GM21529 (cell line): ENCODE measurements at regions not wholly inside any gene's neighbourhood (a gene's known extent, or its start where the extent isn't known, plus 50 kb on each side); places are given as distances from the start of the nearest gene placed in this dataset.

ENCODE experiments used
- ATAC-seq: cut with Tn5 transposase; IDR thresholded peaks from one replicate; pipeline ENCODE4 v1.9.1; 2021; ENCODE audit not compliant: unreplicated experiment

GRCh38 chr13:100817928-100818327, 143.3 kb upstream of the TMTC4 start:
- no peak for ATAC-seq

- no peak for ATAC-seq
Measured at GRCh38 chr13:100815476-100816046, 141.0 kb upstream of the TMTC4 start.

- ATAC-seq: no peak
Measured at GRCh38 chr13:100812982-100813584, 138.5 kb upstream of the TMTC4 start.

GRCh38 chr13:100811928-100812327, 137.3 kb upstream of the TMTC4 start:
- no peak for ATAC-seq

DNA sequence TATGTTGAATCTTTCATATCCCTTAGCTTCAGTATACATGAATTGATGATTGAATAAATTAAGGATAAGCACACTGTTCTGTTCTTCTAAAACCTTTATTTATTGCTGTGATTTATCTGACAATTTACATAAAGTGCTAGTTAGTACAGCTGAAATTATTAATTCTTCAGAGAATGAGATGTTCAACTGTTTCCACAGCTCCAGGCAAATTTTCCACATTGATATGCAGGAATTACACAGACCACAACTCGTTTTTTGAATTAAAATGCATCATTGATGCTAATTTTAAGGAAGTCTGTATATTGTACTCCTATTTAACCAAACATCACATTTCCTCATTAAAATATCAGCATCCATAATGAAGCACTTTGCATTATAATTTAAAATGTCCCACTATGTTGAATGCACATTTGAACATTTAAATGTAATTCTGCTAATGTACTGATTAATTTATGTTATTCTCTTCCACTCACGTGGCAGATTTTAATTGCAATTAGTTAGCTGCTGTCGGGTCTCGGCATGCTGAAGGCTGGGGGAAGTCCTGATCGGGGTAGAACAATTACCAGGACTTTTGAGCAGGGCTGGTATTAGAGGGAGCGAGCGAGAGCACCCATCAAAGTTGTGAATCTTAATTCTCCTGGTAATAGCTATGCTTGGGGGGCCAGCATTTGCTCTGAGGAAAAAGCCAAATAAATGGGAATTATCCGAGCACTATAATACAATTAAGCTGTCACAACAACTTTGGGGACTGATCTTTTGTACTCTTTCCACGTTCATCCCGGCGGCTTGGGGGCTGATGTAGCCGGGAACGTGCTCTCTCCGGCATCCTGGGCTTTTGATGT, 136.7 kb upstream of the TMTC4 start:
- no peak for ATAC-seq

DNA sequence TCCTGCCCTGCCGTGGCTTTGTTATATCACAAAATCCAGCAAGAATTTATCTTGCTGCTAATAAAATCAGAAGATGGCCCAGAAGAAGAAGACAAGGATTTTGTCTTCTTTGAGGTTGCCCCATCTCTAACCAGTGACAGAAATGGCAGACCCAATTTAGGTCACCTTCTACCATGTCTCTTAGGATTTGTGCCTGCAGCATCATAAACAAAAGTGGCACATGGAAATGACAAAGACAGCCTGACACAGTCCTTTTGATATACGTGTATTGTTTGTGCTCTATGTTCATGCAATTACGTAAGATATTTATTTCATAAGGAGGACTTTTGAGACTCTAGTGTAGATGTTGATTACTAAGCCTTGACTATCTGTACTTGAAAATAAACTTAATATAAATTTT, 135.9 kb upstream of the TMTC4 start:
- ATAC-seq: no peak

DNA sequence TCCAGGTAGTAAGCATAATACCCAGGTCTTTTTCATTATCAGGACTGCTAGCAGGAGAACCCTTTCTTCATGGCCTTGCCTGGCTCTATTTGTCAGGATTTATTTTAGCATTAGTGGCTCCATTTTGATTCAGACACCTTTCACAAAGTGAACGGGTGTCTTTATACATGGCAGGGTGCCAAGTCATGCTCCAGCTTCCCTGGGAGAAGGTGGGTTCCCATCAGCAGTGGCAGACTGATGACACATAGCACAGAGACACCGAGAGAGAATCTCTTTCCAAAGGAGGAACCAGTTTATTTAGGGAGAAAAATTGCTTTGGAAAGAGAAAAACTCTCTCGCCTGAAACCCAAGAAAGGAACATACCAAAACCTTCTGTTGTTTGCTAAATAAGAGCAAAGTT, 135.3 kb upstream of the TMTC4 start:
- no peak for ATAC-seq

DNA sequence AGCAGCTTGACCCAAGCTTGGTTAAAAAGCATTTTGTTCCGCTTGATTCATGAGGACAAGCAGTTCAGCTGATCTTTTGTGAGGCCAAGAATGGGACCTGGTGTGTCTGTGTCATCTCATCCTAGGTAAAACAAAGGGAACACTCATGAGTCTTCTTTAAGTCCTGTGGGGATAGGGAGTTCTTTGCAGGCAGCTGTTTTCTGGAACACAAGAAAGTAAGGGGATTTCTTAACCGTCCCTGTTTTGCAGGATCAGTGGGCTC, 134.5 kb upstream of the TMTC4 start:
- ATAC-seq: no peak

DNA sequence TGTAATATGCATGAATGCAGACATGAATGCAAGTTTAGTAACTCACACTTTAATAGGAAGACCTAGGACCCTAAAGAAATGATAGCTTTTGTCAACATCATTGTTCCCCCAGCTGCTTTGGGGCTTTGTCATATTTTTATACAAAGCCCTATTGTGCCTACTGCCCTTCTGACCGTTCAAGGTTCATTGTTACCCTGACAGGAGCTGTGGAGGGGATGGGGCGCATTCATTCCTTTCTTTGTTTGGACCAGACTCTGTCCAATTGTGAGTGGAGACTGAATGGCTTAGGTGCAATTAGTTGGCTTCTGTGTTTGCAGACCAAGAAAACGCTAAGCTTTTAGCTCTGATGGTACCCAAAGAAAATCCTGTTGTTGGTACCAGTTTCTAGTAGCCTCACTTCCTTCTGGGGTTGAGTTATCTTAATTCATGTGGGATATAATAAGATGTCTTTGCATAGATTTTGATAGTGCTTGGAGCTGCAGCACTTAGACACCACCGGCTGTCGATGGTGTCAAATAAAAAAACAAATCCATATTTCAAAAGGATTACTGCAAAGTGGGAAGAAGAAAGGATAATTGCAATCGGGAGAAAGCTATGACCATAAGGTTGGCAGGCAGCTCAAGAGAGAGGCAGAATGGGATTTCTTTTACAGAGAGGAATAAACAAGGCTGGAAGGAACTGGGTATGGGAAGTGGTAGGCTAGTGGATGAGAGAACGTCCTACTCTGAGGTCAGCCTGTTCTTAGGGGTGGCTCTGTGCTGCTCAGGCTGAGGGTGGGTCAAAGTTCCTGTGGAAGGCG, 133.9 kb upstream of the TMTC4 start:
- ATAC-seq: no peak

DNA sequence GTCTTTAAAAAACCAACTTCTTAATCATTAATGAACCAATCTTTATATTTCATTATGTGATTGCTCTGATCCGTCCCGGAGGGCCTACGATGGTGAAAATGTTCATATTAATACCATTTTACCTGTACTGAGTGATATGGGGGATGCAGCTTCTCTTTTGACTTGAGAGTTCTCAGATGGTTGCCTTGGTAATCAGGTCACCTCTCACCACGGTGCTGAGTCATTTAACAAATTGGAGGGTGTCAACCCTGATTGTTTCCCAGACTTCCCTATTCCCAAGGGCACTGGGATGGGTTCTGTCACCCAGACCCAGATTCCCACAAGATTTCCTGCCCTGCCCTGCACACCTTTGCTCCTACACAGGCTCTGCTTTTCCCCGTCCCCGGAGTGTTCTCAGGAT, 128.5 kb upstream of the TMTC4 start:
- ATAC-seq: no peak

- no peak for ATAC-seq
Measured at GRCh38 chr13:100800283-100800875, 125.8 kb upstream of the TMTC4 start.

DNA sequence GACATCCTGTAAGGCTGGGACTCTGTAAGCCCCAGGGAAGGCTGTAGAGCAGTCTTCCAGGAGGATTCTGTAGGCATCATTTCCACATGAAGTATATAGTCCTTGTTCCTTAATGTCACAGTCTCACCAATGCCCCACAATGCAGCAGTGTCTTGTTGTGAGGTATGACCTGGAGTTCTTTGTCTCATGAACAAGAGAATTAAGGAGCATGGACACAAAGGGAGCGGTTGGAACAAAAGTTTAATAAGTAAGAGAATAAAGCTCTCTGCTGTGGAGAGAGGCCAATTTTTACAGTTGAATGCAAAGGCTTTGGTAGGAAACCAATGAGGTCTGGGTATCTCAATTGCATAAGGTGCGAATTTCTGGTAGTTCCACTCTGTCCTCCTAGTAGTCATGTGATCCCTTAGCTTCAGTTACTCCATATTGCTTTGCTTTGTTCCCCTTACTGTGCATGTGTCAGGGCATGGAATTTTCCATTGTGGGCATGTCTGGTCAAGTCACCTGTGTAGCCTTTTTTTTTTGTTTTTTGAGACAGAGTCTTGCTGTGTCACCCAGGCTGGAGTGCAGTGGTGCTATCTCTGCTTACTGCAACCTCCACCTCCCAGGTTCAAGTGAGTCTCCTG, 124.3 kb upstream of the TMTC4 start:
- ATAC-seq: no peak

GRCh38 chr13:100797921-100798320, 123.3 kb upstream of the TMTC4 start:
- no peak for ATAC-seq

GRCh38 chr13:100796463-100796862, 121.9 kb upstream of the TMTC4 start:
- ATAC-seq: no peak

DNA sequence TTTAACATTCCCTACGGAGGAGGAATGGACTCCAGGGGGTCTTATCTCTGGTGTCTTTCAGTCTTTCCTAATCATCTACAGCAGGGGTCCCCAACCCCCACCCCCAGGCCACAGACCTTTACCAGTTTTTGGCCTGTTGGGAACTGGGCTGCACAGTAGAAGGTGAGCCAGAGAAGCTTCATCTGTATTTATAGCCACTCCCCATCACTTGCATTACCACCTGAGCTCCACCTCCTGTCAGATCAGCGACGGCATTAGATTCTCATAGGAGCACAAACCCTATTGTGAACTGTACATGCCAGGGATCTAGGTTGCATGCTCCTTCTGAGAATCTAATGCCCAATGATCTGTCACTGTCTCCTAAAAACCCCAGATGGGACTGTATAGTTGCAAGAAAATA, 120.0 kb upstream of the TMTC4 start:
- no peak for ATAC-seq

DNA sequence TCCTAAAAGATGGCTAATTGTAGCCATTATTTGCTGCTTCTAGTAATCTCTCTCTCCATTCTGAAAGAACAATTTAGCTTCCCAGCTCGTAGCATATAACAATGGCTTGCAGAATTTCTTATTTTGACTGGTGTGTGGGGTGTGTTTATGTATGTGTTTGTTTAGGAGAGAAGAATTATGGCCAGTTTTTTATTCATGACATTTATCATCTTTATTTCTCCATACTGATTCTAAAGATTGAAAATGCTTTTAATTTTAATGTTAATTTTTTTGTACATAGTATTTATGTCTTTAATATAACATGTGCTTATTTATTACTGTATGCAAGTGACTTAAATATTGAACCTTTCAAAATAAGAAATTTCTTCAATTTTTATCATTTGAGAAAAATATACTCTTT, 115.8 kb upstream of the TMTC4 start:
- ATAC-seq: peak; percentile 17

DNA sequence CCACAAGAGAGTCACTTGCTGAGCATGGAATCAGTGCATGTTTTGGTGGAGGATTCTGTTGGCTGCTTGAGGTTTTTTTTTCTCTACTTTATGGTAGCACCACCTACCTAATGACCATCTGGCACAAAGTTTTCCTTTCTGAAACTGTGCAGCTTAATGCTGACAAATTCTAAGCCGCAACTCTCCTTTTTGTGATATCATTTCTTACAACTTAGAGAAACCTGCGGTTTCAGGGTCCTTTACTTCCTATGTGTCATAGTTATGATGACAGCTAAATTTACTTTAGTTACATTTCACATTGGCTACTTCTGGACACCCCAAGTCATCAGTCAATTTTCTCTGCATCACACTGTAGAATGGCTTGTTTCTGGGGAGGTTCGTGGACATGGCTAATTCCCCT, 115.4 kb upstream of the TMTC4 start:
- ATAC-seq: peak; percentile 64

DNA sequence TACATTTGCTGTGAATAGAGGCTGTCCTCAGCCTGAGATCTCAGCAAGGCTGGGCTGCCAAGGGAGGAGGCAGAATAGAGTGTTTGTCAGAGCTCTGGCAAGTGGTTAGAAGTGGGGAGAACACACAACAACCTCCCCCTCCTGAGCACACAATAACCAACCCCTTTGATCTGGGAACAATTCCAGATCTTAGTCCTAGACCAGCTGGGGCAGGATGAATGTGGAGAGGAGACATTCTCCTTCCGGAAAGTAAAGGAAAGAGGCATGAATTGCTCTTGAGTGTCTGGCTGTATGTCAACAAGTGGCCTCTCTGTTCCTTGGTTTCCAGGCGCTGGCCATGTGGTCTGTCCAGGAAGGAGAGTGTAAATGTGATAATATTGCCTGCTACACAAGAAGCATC, 114.9 kb upstream of the TMTC4 start:
- no peak for ATAC-seq

DNA sequence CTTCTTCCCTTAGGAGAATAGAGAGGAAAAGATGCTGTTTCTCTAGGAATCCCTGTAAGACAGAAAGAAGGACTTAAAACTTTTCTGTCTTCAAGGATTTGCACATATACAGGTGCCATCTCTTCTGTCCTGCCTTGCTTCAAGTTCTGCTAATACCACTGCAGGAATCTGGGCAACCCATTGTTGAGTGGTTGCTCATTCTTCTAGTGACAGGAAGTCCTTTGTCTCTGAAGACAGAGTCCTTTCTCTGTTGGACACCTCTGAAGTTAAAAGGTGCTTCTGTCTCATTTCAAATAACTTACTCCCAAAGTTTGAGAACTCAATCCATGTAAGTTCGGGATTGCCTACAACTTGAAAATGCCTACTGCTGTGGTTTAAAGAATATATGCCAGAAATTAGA, 114.4 kb upstream of the TMTC4 start:
- no peak for ATAC-seq

DNA sequence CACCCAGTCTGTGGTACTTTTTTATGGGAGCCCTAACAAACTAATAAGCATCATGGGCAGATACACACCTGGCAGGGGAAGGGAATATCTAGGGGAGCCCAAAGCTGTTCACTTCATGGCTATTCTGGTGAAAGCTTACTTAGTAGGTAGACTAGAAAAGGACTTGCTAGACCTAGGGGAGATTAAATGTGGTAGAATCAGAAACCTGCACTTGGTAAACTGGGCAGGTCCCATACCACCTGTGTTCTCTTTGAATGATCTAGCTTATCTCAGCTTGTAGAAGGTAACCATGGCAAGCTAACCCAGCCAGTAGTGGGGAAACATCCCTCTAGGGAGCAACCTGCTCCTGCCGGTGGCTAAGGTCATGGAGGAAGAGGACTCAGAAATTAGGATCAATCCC, 113.9 kb upstream of the TMTC4 start:
- no peak for ATAC-seq

GRCh38 chr13:100787899-100788298, 113.3 kb upstream of the TMTC4 start:
- no peak for ATAC-seq
